AG09309 (cell line): ENCODE measurements at regions not wholly inside any gene's neighbourhood (a gene's known extent, or its start where the extent isn't known, plus 50 kb on each side); places are given as distances from the start of the nearest gene placed in this dataset.

Experiments
- DNase-seq: peaks from one replicate; pipeline ENCODE4 v3.0.0-alpha.2; 2010; ENCODE audit warnings: low read depth
- H3K4me3 ChIP-seq: 2 replicates; pipeline ENCODE4 v1.5.1; 2011; ENCODE audit warnings: mild to moderate bottlenecking, low read depth, low read length, moderate library complexity; ENCODE audit not compliant: control insufficient read depth
- CTCF ChIP-seq: IDR thresholded peaks from 2 replicates; pipeline ENCODE4 v1.5.1; 2011; ENCODE audit warnings: mild to moderate bottlenecking, low read depth, low read length, inconsistent platforms; ENCODE audit not compliant: insufficient read depth, control insufficient read depth; ENCODE audit errors: missing control alignments

- no peak overlapping the region for H3K4me3 ChIP-seq
- DNase-seq, result no peak
- TF ChIP-seq CTCF, result no peak
Observed at GRCh38 chr11:87430821-87431220, 393.1 kb downstream of the TMEM135 start.

- no peak for TF ChIP-seq CTCF
- no peak for DNase-seq
- H3K4me3 ChIP-seq, result no peak overlapping the region
Observed at GRCh38 chr11:87429996-87430395, 392.3 kb downstream of the TMEM135 start.

GRCh38 chr11:87428266-87428665, 390.5 kb downstream of the TMEM135 start:
- no peak for DNase-seq
- TF ChIP-seq CTCF, result no peak
- H3K4me3 ChIP-seq, result no peak overlapping the region

- TF ChIP-seq CTCF, result no peak
- DNase-seq, result no peak
- H3K4me3 ChIP-seq, result no peak overlapping the region
Observed at GRCh38 chr11:87425943-87426342, 388.2 kb downstream of the TMEM135 start.

GRCh38 chr11:87425391-87425790, 387.7 kb downstream of the TMEM135 start:
- TF ChIP-seq CTCF, result no peak
- no peak overlapping the region for H3K4me3 ChIP-seq
- DNase-seq, result no peak

GRCh38 chr11:87423161-87423560, 385.4 kb downstream of the TMEM135 start:
- H3K4me3 ChIP-seq, result no peak overlapping the region
- no peak for TF ChIP-seq CTCF
- DNase-seq, result no peak

- H3K4me3 ChIP-seq, result no peak overlapping the region
- no peak for TF ChIP-seq CTCF
- no peak for DNase-seq
Observed at GRCh38 chr11:87422566-87422965, 384.8 kb downstream of the TMEM135 start.
